GM19351 (cell line): ENCODE measurements at regions not wholly inside any gene's neighbourhood (a gene's known extent, or its start where the extent isn't known, plus 50 kb on each side); places are given as distances from the start of the nearest gene placed in this dataset.
"Not testable (repeated sequence)": the region's sequence is repeated elsewhere in the genome, so short reads cannot be mapped to it uniquely, and the experiment has no call there.

Experiments used
- ATAC-seq: cut with Tn5 transposase; IDR thresholded peaks from one replicate; pipeline ENCODE4 v1.9.1; 2021; ENCODE audit warnings: mild to moderate bottlenecking, moderate library complexity; ENCODE audit not compliant: unreplicated experiment

DNA sequence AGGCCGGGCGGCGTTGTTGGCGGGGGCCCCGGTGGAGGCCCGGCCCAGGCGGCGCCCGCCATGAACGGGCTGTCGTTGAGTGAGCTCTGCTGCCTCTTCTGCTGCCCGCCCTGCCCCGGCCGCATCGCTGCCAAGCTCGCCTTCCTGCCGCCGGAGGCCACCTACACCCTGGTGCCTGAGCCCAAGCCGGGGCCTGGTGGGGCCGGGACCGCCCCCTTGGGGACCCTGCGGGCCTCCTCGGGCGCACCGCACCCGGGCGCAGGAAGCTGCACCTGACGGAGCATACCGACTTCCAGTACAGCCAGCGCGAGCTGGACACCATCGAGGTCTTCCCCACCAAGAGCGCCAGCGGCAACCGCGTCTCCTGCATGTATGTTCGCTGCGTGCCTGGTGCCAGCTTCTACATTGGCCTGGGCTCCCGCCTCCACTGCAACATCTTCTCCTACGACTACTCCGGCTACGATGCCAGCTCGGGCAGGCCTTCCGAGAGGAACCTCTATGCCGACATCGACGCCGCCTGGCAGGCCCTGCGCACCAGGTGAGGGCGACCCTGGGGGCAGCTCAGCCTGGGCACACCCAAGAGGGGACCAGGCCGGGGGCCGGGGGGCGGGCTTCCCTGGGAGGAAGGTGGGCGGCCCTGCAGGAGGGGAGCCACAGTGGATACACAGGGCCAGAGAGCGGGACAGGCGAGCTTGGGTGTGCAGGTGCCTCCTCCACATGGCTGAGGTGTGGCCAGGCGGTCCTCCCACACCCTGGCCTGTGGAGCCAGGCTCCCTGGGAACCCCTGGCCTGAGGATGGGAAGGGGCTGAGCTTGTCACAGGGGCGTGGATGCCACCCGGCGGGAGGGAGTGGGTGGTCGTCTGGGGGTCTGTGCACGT lies 201.6 kb downstream of the USP22 start:
- not testable (repeated sequence) for ATAC-seq

DNA sequence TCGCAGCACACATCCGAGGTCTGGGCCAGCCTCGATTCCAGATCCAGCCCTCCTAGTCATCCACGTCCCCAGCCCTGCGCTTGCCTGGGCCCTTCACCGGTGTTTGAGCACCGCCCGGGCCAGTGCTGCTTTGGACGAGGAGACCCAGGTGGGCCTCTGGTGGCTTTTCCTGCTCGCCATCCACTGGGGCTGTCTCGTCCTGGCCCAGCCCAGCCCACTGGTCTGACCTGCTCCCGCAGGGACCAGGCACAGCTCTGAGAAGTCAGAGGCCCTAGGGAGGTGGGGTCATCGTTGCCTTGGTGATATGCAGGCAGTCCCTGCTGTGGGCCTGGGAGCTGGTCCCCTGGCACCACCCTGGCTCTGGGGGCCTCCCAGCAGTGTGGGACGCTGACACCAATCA lies 200.8 kb downstream of the USP22 start:
- ATAC-seq: not testable (repeated sequence)

DNA sequence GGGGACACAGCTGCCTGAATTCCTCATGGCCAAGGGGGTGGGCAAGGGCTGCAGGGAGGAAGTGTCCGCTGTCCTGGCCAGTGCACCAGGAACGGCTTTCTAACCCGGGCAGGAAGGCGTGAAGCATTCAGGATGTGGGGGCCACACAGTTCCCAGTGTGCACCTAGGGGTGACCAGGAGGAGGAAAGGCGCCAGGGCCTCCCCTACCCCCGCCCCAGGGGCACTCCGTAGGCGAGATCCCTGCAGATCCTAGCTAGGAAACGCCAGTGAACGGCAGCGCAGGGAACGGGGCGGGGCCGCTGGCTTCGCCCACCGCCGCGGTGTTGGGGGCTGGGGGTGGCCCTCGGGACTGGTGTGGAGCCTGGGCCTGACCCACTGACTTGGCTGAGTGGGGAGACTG lies 199.6 kb downstream of the USP22 start:
- not testable (repeated sequence) for ATAC-seq

DNA sequence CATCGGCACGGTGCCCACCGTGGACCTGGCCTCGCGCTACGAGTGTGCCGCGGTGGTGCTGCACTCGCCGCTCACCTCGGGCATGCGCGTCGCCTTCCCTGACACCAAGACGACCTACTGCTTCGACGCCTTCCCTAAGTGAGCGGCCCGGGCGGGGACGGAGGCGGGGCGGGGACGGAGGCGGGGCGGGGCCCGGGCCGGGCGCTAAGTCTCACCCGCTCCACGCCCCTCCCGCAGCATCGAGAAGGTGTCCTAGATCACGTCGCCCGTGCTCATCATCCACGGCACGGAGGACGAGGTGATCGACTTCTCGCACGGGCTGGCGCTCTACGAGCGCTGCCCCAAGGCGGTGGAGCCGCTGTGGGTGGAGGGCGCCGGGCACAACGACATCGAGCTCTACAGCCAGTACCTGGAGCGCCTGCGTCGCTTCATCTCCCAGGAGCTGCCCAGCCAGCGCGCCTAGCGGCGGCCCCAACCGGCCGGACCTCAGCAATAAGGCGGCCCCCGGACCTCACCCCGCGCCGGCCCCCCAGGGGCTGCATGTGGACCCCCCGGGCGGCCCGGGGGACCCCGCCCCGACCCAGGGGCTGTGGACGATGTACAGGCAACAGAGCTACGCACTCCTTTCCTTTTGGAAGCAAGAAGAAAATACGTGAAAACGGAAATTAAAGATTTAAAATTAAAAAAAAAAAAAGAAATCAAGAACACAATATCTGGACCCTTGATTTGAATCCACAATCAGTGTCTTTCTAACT lies 198.8 kb downstream of the USP22 start:
- ATAC-seq: not testable (repeated sequence)

DNA sequence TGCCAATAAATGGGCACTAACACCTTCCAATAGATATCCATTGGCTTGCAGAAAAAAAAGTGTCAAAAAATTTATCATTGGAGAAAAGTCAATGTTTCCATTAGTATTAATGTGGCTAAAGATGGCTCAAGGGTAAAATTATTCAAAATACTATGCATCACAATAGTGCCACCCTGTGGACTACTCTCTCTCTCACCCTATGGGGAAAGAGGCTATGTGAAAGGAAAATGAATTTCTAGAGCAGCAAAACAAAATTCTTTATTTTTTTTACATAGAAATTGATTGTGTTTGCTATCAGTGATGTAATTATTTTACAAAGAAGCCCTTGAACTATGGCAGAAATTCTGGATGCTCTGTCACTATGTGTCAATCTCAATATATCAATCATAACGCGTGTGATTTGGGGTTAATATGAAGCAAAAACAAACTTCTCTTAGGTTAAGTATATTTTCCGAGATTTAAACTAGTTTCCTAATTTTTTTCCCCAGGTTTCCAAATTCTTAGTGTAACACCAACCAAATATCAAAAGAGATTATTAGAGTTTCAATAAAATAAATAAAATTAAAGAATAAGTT lies 193.9 kb downstream of the USP22 start:
- ATAC-seq: not testable (repeated sequence)

DNA sequence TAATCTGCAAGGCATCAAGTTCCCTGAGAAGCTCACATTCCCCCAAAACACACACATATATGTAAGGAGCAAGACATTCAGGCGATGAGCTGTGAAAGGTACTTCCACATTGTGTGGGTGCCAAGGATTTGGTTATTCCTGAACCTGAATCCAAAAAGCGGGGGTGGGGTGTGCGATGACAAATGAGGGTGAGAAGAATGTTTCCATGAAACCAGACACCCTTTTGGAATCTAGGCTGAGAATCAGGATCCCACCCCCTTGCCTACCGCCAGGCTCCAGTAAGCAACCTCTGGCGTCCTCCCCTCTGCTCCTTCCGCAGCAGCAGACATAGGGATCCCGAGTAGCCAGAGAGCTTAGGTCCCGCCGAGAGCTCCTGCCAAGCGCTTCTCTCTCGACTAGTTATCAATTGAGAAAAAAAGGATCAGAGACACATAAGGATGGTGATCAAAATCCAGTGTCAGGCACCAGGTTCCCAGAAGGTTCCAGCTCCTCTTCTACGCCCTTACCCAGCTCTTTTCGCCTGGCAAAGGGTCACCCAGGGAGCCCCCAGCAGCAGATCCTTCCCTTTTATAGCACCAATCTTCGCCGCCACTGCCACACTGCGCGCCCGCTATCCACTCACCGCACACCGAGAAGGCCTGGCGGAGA lies 191.1 kb downstream of the USP22 start:
- not testable (repeated sequence) for ATAC-seq

DNA sequence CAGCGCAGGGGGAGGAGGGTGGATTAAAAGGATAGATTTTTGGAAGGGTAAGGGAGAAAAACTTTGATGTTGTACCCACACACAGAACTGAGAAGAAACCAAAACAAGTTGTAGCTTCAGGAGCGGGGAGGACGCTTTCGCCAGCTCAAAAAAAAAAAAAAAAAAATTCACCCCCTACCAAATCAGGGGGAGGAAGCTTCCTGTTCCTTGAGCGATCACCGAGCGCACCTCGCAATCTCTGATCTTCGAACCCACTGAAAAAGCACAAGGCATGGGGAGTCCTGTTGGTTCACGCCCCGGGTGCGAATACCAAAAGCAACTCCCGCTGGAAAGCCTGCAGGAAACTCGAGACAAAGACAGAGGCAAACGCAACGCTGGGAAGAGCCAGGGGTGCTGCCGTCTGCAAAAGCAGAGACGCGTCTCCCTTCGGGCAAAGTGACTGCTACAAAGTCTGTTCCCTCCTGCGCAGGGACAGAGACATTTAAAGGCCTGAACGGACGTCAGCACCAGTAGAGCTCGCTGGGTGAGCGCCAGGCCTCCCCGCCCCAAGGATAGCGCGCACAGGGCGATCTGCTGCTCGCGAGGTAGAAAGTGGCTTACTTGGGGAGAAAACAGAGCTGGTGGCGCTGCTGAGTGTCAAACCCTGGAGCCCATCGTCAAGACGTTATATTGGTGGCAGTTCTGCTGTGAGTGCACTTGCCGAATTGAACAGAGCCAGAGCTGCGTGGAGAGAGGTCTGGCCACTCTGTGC lies 190.4 kb downstream of the USP22 start:
- ATAC-seq: no peak

DNA sequence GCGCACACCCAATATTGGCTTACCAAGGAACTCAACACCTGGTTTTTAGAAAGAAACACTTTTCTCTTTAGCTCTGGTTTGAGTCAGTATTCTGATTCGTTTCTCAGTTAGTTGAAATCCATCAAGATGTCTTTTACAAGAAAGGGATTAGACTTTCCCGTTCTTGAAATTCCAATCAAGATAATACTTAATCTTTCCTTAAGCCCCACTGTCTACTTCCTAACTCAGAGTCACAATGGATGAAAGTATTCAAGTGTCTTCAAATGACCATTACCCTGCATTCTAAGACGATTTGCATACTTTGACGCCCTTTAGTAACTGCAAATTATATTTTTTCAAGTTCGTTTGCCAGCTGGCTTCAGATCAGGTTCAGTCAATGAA lies 189.8 kb downstream of the USP22 start:
- ATAC-seq: no peak

DNA sequence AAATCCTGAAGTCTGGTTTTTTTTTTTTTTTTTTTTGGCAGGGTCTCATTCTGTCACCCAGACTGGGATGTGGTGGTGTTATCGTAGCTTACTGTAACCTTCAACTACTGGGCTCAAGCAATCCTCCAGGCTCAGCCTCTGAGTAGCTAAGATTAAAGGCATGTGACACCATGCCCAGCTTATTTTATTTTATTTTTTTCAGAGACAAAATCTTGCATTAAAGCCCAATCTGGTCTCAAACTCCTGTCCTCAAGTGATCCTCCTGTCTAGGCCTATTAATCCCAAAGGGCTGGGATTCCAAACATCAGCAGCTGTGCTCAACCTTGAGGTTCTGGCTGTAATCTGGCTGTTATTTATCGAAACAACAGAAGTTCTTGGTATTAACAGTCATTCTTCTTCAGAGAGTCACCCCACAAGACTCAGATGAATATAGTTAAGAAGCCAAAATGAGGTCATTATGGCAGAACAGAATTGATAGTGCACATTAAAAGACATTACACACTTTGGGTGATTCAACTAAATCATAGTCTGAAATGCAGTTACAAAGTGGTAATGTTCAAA lies 186.8 kb downstream of the USP22 start:
- ATAC-seq: not testable (repeated sequence)

DNA sequence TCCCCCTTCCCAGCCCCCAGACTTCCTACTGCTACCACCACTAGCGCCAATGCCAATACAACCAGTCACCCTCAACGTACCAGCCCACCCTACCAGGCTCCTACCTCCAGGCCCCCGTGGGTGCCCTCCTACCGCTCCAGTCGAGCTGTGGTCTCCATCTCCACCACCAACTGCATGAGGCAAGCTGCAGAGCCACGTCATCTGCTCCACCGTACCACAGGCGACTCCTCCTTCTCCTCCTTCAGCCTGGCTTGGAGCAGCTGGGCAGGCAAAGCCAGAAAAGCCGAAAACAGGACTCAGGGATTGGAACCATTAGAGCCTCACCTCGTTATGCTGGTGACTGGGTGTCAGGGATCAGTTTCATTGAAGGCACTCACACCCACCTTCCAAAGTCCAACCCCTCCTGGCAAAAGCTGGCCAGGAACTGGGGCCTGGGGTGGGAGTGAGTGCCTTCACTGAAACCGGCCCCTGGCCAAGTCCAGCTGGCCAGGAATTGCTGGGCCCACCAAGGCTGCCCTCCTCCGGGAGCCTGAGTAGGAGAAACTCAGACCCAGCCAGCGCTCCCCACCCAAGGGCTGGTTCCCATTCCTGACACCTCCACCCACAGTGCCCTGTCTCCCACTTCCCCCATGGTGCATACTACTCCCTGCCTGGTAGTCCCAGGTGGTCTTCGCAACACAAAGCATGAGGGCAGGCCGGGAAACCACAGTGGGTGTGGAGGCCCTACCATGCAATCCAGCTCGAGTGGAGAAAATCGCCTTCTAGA lies 176.2 kb downstream of the USP22 start:
- ATAC-seq: not testable (repeated sequence)

DNA sequence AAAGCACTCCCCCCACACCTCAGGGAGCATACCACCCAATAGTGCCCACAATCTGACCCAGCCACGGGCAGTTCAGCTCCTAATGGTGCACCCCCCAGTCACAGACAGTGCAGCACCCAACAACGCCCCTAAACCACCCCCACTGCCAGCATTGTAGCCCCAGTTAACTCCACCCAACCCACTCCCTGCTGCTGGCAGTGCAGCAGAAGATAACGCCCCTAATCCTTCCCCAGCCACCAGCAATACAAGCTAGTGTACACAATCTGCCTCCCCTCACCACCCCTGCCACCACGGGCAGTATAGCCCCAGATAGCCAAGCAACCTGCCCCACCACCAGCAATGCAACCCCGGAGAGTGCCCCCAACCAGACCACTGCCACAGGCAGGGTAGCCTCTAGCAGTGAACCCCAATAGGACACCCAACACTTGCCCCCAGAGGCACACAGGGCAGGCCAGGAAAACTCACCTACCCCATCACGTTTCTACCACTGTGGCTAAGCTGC lies 175.3 kb downstream of the USP22 start:
- ATAC-seq: not testable (repeated sequence)

DNA sequence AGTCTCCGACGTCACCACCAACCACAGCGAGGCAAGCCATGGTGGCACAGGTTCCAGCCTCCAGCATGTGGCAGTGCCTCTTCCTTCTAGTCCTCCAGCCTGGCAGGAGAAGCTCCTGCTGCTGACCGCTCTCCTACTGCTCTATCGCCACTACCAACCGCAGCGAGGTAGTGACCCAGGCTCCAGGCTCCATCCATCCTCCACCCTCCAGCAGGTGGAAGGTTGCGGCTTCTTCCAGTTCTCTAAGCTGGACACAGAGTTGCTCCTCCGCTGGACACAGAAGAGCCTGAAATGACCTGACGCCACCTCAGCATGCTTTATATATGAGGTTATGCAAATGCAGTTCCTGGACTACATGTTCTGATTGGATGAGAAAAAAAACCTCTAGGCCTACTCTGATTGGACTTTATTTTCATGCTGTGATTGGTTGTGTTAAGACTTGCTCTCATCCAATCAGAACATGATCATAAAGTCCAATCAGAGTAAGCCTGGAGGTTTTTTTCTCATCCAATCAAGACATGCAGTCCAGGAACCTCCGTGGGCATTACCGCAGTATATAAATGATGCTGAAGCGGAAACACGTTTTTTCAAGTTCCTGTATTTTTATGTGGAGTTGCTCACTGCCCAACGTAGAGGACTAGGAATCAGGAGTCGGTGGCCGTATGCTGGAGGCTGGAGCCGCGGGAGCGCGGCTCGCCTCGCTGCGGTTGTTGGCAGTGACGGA lies 174.7 kb downstream of the USP22 start:
- ATAC-seq: not testable (repeated sequence)

DNA sequence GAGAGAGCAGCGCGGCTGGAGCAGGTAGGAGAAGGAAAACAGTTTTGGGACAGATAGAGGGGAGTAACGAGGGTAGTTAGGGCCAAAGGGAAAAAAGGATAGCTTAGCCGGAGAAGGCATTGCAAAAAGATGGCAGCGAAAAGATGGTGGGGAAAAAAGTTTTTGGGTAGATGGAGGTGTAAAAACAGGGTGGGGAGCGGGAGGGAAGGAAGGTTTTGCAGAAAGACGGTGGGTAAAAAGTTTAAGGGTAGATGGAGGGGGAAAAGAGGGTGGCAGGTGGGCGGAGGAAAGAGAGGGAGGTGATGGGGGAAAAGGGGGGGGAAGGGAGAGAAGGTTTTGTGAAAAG lies 174.2 kb downstream of the USP22 start:
- ATAC-seq: not testable (repeated sequence)

DNA sequence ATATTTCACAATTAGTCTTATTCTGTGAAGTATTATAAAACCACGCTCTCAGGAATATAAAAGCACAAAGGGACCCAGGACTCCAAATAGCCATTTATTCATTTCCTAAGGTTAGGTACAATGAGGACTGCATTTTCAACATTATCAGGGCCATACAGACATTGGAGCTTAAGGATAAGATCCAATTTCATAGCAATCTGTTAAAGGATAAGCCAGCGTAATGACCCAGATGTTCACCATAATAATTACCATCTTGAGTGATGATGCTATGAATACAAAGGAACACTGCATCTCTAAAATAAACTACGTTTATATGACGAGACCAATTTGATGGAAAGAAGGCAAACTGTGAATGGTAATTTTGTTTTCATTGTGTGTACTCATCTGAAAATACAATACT lies 169.6 kb downstream of the USP22 start:
- not testable (repeated sequence) for ATAC-seq

DNA sequence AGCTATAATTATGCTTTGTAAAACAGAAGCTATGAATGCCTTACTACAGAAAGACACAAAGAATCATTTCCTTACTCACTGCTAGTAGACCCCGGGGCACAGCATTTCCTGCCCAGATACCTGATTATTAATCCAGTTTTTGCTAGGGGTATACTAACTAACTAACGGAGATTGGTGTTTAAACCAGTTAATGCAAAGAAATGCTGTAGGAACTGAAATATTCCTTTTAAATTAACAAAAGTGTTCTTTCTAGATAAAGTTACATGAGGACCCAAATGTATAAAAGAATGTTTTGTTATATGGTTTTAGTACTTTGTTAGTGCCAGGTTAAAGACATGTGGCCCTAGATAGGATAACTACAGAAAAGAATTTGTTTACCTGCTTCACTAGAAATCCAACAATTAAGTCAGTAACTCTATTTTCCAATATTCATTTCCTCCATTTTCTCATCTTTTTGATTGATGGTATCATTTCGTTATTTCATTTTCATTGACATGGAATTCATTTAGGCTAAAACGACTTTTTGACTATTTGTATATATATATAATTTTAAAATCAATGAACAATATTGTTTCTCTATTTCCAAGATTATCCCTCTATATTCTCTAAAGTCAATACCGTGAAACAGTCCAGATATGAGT lies 169.0 kb downstream of the USP22 start:
- ATAC-seq: not testable (repeated sequence)

DNA sequence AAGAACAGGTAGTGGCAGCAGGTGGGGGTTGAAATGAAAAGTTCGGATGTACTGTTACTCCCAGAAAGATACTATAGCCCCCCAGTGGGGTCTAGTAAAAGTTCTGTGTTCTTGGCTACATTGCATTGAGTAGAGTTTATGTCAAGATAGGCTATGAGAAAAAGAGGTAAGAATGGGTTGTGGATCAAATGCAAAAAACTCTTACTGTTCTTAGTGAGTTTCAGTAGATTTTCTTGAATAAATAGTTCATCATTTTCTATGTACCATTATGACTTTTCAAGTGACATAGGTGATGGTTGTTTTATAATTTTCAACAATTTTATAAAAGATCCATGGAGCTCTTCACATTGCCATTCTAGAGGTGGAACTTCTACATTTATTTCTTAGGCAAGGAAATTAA lies 165.4 kb downstream of the USP22 start:
- not testable (repeated sequence) for ATAC-seq

DNA sequence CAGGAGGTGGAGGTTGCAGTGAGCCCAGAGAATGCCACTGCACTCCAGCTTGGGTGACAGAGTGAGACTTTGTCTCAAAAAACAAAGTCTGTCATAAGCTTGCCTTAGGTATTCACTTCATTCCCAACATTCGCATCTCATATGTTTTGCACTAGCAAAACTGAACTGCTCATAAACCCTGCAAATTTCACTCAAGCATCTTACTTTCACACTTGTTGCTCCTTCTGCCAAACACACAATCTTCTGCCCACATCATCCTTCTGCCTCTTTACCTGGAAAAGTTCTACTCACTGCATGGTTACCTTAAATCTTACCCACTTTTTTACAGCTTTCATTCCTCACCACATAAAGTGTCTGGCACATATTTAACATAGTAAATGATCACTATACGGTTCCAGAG lies 152.5 kb downstream of the USP22 start:
- no peak for ATAC-seq

DNA sequence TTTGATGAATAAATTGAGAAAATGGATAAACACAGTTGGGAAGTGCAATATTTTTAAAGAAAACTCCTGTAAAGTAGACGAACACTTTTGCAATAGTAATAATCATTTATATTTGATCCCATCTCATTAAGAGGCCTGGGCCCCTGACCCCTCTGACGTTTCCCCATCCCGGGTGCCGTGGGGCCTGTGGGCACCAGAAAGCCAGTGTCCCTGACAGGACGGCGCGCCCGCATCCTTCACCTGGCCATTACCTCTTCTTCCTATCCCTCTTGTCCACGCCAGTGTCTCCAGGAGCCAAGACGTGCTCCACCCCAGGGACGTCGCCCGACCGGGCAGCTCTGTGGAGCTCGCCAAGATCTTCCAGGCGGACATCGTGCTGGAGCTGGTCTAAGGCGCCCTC lies 147.4 kb downstream of the USP22 start:
- ATAC-seq: not testable (repeated sequence)
